CD4-positive, alpha-beta T cell treated with Interferon alpha-2 for 1 hour (primary cell): ENCODE measurements at regions not wholly inside any gene's neighbourhood (a gene's known extent, or its start where the extent isn't known, plus 50 kb on each side); places are given as distances from the start of the nearest gene placed in this dataset.
"Not testable (repeated sequence)": the region's sequence is repeated elsewhere in the genome, so short reads cannot be mapped to it uniquely, and the experiment has no call there.

Experiments
- DNase-seq, 2 donors: peaks; one replicate each; pipeline ENCODE4 v3.0.0-alpha.2; 2020 to 2022

DNA sequence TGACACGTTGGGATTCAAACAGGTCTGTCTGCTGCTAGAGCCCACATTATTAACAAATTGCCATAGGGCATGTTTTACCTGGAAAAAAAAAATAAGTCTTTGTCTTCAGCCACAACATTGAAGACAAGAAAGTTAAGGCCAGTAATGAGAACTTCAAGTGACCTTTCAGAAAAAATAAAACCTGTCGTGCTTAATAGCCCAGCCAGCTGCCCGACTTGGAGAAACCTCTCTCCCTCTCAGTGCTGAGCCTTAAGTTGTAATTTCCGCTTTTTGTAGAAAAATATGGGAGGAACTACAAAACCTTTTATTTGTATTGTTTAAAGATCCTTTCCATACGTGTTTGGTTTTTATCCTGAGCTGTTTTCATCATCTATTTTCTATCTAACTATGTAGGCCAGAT lies 454.3 kb upstream of the SLITRK6 start:
- not testable (repeated sequence) for DNase-seq

DNA sequence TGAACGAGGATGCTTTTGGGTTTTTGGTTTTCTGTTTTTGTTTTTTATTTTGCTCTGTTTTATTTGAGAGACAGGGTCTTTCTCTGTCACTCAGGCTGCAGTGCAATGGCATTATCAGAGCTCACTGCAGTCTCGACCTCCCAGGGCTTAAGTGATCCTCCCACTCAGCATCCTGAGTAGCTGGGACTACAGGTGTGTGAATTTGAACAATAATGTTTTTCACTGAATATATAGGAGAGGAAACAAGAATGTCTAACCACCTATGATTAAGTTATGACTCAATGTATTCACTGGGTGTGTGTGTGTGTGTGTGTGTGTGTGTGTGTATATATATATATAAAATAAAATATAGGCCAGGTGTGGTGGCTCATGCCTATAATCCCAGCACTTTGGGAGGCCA lies 456.6 kb upstream of the SLITRK6 start:
- not testable (repeated sequence) for DNase-seq

DNA sequence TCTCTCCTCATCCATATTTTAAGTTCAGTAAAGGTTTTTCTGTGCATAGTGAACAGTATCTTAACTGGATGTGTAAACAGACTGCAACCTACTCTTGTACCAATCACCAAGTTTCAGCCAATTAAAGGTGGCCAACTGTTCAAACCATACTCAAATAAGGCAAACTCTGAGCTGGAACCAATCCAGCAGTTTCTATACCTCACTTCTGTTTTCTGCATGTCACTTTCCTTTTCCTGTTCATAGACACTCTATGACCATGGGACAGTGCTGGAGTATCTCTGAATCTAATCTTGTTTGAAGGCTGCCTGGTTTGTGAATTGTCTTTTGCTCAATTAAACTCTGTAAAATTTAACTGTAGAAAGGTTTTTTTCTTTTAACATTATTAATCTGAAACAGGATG lies 470.3 kb upstream of the SLITRK6 start:
- no peak for DNase-seq

DNA sequence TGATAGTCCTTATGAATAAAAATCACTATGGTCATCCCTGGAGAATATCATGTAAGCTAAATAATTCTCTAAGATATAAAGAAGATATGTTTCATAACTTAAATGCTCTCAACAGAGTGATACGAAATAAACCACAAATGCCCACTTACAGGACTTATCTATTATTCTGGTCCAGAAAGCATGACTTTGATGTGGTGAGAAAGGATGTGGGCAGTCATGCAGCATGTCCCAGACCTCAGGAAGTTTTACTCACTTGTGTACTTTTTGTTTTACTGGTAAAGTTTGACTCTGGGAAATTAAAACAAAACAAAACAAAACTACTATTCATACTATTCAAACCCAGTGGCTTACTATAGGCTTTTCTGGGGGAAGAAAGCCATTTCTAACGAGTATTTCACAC lies 483.2 kb upstream of the SLITRK6 start:
- DNase-seq, result no peak

DNA sequence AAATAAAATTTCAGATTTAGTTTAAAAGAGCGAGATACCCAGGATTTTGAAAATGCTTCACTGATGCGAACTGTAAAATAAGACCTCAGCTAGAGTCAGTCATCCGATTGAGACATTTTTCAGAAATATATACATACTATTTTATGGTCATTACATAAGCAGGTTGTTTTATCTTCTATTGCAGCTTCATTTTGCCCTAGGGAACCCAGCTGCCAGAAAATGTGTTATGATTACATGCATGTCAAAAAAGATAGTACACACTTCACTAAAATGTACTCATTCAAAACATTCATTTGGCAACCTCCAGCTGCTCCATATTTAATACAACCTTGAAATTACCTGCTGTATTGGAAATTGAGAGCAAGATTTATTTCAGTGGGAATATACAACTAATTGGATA lies 483.8 kb upstream of the SLITRK6 start:
- no peak for DNase-seq

DNA sequence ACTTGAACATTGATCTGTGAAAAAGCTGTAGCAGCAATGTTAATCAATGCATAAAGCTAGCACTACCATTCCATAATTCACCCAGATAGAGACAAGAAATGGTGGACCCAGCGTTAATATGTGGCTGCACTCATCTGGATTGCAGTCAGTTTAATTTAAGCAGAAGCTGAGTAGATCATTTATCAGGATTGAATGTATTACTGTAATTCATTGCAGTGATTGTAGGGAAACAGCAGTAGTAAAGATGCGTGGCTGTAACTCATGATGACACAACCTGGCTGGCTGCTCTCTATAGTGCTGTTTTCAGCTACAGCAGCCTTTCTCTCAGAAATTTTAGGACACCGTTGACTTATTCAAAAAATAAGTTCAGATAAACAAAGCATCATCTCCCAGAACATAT lies 499.5 kb upstream of the SLITRK6 start:
- no peak for DNase-seq

DNA sequence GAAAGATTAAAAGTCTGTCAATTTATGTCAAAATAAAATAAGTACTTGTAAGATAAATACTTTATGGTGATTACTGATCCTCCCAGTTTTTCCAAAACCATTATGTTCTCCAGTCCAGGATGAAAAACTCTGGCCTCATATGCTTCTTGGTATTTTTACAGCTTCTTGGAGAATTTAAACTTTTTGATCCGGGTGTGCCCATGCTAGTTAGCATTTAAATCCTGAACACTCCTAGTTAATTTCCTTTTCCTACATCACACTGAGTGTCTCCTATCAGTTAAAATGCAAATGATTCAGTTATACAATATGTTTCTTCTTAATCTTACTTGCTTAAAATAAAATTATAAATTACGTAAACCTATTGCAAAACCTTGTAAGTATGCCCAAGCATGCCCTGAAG lies 499.9 kb upstream of the SLITRK6 start:
- DNase-seq, result no peak

DNA sequence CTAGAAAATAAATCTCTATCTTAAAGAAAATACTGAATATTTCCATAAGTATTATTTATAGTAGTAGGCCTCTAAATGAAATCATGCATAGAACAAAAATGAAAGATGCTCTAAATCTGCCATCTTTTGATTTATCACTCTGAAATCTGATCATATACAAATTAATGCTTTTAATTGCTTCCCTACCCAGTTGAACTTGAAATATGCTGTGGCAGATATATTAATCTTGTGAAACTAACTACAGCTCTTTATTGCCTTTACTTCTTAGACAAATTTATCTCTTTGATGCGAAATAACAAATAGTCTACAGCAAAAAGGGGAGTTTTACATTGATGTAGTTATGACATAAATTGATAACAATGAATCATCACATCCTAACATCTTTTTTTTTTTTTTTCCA lies 510.7 kb upstream of the SLITRK6 start:
- no peak for DNase-seq

DNA sequence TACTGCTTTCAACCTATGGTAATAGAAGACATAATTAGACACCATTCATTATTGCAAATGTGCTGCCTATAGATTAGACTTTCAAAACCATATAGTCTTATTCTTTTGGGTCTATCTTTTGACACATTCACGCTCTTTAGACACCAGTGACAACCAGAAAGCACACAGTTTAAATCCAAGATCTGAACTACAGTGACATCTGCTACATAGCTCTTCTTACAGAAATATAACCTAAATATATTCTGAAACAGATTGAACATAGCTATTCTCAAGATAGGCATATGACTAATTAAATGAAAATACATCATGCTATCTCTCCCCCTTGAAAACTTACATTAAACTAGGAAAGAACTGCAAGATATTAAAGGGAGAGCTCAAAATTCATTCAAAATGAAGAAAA lies 514.2 kb upstream of the SLITRK6 start:
- no peak for DNase-seq

DNA sequence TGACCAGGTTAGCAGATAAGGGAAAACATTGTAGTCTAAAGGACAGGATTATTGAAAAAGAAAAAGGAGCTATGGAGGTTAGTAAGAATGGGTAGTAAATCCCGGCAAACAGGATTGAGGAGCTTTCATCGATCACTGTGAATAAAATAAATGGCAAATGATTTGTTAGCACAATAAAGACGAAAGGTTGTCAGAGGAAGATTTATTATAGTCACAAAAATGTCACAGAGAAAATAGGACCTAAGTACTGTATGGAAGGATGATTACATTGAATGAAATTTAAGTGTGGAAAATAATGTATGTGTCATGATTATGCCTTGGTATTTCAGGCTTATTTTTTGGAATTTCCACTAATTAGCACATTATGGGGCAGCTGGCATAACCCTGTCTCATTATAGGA lies 519.2 kb upstream of the SLITRK6 start:
- no peak for DNase-seq

DNA sequence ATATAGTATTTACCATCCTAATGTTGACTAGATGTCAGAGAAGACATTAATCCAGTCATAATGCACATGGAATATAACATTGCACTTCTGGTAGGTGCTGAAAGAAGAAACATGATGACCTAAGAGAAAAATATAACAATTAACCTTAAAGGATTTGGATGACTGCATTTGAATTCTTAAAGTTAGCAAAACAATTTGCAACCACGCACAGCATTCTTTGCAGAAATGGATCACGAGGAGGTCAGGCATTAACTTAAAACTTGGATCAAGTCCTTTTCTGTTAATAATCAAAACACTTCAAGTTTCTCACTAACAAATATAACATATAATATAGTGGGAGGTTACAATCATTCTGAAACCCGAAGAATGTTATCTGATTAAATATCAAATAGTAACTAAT lies 525.0 kb upstream of the SLITRK6 start:
- no peak for DNase-seq

DNA sequence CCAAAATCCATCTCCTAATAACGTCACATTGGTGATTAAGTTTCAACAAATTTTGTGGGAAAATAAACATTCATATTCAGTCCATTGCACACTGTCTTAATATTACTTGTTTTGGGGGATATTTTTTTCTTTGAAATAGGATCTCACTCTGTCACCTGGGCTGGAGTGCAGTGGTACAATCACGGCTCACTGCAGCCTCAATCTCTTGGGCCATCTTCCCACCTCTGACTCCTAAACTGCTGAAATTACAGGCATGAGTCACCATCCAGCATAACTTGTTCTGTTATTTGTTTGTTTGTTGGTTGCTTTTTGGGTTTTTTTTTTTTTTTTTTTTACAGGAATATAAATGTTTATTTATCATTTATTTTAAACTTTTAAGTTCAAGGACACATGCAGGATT lies 556.1 kb upstream of the SLITRK6 start:
- DNase-seq, result no peak

DNA sequence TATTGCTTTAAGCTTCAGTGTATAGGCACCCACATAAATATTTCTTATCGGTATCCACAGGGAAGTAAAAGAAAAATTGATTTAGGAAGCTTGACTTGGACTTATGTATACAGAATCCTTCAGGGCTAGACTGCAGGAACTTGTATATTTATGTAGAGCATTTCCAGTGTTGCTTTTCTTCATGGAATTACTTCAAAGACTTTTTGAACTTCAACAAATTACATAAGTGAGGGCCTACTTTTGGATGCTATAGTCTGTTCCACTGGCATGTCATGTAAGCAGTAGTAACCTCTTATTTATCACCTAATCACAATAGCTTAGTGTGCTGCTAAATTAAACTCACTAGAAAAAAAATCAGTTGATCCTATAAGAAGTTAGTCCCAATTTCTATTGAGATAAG lies 557.9 kb upstream of the SLITRK6 start:
- no peak for DNase-seq

DNA sequence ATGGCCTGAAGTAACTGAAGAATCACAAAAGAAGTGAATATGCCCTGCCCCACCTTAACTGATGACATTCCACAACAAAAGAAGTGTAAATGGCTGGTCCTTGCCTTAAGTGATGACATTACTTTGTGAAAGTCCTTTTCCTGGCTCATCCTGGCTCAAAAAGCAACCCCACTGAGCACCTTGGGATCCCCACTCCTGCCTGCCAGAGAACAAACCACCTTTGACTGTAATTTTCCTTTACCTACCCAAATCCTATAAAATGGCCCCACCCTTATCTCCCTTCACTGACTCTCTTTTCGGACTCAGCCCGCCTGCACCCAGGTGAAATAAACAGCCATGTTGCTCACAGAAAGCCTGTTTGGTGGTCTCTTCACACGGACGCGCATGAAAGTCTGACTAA lies 564.5 kb upstream of the SLITRK6 start:
- not testable (repeated sequence) for DNase-seq

DNA sequence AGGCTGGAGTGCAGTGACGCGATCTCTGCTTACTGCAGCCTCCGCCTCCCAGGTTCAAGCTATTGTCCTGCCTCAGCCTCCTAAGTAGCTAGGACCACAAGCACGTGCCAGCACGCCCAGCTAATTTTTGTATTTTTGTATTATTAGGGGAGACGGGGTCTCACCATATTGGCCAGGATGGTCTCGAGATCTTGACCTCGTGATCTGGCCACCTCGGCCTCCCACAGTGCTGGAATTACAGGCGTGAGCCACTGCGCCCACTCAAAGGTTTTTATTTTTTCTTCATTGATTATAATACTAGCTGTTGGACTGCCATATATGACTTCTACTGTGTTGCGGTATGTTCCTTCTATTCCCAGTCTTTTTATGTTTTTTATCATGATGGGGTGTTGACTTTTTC lies 569.7 kb upstream of the SLITRK6 start:
- no peak for DNase-seq

DNA sequence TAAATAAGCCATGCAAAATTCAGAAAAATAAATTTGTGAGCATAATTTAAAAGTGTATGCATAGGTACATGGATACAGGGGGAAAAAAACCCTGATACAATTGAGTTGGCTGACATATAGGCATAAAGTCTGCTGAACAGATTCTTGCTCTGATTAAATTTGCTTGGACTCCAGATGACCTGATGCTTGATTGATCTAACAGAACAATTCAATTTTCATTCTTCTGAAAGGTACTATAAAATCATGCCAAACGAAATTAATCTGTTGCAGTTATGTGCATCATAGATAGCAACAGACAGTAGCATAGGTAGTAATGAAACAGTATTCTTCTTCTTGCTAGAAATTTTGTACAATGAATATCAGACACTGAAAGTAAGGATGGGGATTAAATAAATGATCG lies 578.2 kb upstream of the SLITRK6 start:
- DNase-seq, result no peak

DNA sequence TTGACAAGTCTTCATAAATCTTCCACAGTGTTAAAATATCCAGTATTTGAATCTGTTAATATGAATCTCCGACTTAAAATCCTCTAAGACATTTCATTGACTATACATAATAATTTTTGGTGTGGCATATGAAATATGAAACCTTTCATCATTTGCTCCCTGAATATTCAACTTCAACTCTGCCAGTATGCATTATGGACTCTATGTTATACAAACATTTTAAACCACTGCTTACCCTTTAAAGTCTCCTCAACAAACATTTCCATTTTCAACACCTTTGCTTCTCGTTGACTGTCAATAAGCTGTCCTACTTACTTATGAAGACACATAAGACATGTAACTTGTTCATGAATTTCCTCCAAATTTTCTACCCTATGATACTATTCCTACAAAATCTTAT lies 579.4 kb upstream of the SLITRK6 start:
- no peak for DNase-seq

DNA sequence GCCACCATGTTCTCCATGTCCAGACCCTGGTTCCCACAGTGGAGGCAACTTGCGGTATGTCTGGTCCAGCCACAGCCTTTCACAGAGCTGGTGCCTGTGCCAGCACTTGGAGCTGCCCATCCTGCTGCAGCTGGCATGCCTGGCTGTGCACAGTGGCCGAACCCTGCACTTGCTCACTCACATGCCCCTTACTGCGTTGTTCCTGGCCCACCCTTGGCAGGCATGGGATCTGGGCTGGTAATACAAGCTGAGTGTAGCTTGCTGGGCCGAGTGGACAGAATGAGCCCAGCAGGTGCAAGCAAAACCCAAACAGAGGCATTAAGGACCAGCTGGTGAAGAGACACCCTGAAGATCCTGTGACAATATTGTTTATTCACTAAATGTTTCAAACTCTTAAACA lies 583.9 kb upstream of the SLITRK6 start:
- no peak for DNase-seq

DNA sequence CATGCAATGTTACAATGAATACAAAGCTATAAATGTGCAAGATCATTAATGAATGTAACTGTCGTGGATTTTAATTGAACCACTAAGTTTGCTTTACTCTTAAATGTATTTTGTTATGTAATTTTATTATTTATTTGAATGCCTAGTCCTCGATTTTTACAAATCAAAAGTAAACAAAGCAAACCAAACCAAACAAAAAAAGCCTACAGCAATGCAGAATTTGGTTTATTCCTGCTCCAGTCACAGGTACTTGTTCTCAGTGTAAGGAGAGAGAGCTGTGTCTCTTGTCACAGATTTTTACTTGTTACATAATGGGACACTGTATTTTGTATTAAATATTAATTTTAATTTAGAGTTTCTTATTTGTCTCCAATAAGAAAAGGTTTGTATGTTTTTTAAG lies 584.3 kb upstream of the SLITRK6 start:
- no peak for DNase-seq

DNA sequence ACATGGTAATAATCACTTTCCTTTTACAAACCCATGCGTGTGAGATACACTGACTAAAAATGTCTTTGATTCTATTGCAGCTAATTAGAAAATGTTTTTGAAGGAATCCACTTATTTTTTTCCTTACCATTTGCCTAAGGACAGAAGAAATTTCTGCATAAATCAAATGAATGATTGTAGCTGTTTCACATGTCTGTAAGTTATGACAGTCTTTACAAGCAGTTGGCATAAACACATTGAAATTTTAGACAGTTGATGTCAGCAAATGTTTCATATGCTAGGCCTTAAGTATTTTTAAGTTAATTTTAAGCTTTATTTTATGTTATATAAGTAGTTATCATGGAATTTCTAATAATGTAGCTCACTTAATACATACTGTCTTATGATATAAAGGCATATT lies 598.4 kb upstream of the SLITRK6 start:
- no peak for DNase-seq

DNA sequence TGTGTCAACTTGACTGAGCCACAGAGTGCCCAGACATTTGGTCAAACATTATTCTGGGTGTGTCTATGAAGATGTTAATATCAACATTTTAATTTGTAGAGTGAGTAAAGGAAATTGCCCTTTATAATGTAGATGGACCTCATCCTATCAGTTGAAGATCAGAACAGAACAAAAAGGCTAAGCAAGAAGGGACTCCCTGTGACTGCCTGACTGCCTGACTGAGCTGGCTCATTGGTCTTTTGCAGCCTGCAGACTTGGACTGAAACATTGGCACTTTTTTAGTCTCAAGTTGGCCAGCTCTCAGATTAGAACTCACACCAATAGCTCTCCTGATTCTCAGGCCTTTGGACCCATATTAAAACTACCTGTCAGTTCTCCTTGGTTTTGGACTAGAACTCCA lies 600.4 kb upstream of the SLITRK6 start:
- DNase-seq, result no peak

DNA sequence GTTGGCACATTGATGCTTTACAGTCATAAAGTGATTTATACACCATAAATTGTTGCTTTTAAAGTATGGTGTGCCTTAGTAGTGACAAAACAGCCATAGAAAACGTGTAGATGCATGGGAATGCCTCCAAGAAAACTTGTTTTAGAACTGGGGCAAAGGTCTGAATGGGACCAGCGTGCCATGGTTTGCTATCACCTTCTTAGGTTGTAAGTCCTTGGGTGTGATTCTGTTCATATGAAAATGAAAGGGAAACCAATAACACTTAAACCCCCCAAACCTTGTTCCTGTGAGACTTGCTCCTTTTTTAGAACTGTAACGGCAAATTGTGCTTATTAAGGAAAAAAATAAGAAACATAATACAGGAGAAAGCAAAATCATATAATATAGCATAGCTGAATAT lies 603.3 kb upstream of the SLITRK6 start:
- DNase-seq, result no peak

DNA sequence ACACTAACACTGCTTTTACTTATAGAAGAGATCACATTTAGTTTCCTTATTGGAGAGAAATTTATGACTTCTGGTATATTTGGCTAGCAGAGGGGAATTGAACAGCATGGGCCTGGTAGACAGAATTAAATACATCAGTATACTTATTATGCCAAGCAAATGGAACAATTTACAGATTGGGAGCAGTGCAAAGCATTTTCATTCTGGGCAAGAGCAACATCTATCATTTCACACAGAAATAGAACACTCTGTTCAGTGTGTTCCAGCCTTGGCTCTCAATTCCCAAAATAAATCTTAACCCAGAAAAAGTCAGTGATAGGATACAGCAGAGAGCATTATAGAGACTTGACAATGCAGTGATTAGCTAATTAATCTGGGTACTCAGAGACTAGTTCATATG lies 604.0 kb upstream of the SLITRK6 start:
- no peak for DNase-seq

DNA sequence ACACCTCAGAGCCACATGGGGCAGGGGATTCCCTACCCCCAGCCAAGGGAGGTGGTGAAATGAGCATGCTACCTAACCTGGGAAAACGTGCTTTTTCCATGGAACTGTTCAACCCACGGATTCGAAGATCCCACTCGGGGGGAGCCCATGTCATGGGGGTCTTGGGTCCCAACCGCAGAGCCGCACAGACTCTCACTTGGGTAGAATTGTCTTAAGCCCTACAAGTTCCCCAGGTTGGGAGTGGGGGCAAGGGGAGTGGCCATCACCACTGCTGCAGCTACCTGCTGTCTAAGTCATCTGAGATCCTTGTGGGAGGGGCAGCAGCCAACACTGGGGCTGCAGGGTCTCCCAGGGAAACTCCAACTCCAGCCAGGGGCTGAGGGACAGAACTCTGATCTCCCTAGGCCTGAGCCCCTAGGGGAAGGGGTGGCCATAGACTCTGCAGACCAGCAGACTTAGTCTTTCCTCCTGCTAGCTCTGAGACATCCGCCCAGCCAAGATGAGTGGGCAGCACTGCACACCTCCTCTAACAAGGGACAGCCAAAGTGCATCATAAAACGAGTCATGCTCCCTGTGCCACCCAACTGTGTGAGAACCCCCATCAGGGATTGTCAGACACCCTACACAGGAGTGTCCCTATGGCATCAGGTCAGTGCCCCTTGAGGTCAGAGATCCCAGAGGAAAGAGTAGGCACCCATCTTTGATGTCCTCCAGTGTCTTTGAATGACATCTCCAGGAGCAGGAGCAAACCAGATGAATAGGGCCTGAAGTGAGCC lies 610.4 kb upstream of the SLITRK6 start:
- DNase-seq, result no peak

DNA sequence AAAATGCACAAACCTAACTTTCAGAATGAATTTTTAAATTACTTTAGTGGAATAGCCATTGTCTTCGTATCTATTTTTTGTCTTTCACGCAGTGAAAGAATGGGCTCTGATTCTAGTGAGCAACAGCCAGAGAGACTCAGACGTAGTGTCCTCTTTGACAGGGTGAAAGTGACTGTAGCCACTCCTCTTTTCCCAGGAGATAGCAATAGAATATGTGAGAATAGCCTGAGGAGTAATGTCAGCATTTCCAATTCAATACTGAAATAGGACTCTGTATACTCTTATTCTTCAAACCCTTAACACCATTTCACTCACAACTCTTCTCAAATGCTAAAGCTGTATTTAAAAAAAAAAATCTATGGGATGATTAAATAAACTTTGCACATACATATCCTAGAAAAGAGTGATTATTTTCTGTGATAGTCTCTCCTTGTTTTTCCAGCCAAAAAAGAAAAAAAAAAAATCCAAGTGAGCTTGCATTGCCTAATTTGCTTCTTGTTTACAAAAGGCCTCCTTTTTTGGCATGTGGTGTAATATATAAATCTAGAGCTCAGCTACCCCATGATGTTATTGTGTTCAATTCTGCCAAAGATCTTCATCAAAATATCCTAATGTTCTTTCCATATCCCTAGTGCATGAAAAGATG lies 626.1 kb upstream of the SLITRK6 start:
- DNase-seq, result no peak
